Testis (tissue), 2 donors: ENCODE measurements at regions not wholly inside any gene's neighbourhood (a gene's known extent, or its start where the extent isn't known, plus 50 kb on each side); places are given as distances from the start of the nearest gene placed in this dataset.

Source experiments
- POLR2A ChIP-seq: fragments of 450-650 bp; IDR thresholded peaks from one replicate; pipeline ENCODE4 v1.6.1; 2017; ENCODE audit warnings: antibody characterized with exemption, mild to moderate bottlenecking, moderate library complexity
- TF ChIP-seq, protein P1 (sequence below), 3 experiments: fragments of 450-650 bp in 2 of 3; fragments of 200-600 bp in 1 of 3; sonication (generic) in 1 of 3; IDR thresholded peaks; one replicate each; pipeline ENCODE4 v1.5.1; 2016 to 2019; ENCODE audit warnings: antibody characterized with exemption in 3 of 3, mild to moderate bottlenecking in 2 of 3, moderate library complexity in 1 of 3

DNA sequence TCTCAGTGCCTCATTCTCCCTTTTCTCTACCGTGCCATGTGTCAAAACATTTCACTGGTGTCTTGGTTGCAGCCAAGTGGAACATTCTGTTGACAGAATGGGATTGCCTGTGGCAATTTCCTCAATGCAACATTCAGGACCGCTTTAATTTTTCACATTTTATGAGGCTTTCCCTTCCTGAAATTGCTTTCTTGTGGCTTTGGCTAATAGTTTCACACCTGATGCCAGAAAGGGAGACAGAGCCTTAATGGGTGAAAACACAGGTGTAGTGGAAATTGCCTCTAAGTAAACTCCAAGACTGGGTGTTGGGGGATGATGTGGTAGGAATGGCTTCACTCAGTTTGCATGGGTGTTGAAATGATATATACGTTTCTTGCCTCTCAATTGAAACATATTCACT is 278.3 kb downstream of the TSN start:
- TF ChIP-seq, protein P1, sequence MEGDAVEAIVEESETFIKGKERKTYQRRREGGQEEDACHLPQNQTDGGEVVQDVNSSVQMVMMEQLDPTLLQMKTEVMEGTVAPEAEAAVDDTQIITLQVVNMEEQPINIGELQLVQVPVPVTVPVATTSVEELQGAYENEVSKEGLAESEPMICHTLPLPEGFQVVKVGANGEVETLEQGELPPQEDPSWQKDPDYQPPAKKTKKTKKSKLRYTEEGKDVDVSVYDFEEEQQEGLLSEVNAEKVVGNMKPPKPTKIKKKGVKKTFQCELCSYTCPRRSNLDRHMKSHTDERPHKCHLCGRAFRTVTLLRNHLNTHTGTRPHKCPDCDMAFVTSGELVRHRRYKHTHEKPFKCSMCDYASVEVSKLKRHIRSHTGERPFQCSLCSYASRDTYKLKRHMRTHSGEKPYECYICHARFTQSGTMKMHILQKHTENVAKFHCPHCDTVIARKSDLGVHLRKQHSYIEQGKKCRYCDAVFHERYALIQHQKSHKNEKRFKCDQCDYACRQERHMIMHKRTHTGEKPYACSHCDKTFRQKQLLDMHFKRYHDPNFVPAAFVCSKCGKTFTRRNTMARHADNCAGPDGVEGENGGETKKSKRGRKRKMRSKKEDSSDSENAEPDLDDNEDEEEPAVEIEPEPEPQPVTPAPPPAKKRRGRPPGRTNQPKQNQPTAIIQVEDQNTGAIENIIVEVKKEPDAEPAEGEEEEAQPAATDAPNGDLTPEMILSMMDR (IDR thresholded peaks at IDR 0.05): no peak
- TF ChIP-seq POLR2A: no peak
